ENCODE measurements at regions not wholly inside any gene's neighbourhood (a gene's known extent, or its start where the extent isn't known, plus 50 kb on each side); places are given as distances from the start of the nearest gene placed in this dataset.
"Not testable (repeated sequence)": the region's sequence is repeated elsewhere in the genome, so short reads cannot be mapped to it uniquely, and the experiment has no call there.

- DNase-seq (ENCODE audit: low read depth), result no peak
Observed at GRCh38 chr6:140264431-140264830, 890.0 kb upstream of the CITED2 start.

DNA sequence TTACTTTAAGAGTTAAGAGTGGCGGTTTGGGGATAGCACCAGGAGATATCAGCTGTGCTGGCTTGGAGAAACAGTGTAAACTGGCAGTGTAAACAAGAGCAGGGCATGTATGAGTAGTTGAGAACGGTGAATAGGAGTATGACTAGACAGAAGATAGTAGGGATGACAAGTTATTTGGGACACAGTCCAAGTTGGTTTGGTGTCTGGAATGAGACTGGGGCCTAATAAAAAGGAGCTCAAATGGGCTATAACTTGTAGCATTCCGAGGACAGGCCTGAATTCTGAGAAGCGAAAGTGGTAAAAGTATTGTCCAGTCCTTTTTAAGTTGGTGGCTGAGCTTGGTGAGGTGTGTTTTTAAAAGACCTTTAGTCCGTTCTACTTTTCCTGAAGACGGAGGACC, 883.9 kb upstream of the CITED2 start:
- not testable (repeated sequence) for DNase-seq (ENCODE audit: low read depth)

GRCh38 chr6:140256248-140256647, 881.8 kb upstream of the CITED2 start:
- DNase-seq (ENCODE audit: low read depth), result no peak

- no peak for DNase-seq (ENCODE audit: low read depth)
Observed at GRCh38 chr6:140253096-140253495, 878.6 kb upstream of the CITED2 start.

GRCh38 chr6:140252099-140252498, 877.7 kb upstream of the CITED2 start:
- DNase-seq (ENCODE audit: low read depth), result no peak

DNA sequence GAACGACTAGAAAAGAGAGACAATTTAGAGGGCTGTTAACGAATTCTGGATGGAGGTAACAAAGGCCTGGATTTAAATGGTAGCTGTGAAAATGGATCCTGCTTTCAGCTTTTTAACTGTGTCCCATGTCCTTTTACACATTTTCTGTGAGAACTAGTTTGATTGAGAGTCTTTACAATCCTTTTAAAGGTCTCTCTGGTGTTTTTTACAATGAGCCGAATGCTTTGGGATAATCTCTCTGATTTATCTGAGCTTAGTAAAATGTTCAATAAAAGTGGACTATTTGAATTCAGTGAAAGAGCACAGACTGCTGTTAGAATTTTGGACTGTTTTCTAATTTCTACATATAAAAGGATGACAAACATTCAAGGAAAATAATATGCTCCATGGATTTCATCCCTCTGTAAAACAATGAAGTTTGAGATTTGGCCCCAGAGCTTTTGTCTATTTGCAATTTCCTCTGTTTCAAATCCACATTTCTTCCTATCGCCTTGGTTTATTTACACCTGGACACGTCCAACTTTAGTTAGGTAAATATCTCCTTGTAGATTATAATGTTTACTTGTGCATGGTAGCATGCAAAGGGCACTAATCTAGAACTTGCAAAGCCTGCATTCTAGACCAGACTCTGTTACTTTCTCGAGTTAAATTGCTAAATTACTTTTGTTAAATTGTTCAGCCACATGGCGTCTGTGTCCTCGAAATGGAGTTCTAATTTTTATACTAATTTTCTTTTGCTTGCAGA, 871.0 kb upstream of the CITED2 start:
- DNase-seq (ENCODE audit: low read depth), result no peak

DNA sequence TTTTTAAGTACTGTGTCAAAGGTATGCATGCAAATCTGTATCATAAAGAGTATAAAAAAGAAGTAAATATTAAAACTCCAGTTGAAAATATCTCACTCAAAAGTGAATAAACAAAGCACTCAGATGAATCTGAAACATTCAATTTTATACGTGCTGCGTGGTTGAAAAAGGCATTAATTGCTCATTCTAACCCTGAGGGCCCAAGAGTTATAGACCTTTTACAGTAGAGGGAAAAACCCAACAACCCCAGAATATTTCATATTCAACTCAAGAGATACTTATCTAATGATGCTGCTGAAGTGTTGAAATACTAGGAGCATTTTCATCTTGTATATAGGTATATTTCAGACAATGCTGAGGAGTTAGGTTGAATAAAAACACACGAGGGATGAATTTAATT, 862.8 kb upstream of the CITED2 start:
- no peak for DNase-seq (ENCODE audit: low read depth)

- no peak for DNase-seq (ENCODE audit: low read depth)
Observed at GRCh38 chr6:140236732-140237131, 862.3 kb upstream of the CITED2 start.

DNA sequence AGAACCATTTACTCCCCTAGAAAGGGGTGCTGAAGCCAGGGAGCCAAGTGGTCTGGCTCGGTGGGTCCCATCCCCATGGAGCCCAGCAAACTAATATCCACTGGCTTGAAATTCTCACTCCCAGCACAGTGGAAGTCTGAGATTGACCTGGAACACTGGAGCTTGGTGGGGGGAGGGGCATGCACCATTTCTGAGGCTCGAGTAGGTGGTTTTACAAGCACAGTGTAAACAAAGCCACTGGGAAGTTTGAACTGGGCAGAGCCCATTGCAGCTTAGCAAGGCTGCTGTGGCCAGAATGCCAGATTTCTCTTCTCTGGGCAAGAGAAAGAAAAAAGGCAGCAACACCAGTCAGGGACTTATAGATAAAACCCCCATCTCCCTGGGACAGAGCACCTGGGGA, 855.8 kb upstream of the CITED2 start:
- DNase-seq (ENCODE audit: low read depth), result no peak

- no peak for DNase-seq (ENCODE audit: low read depth)
Observed at GRCh38 chr6:140228491-140228890, 854.0 kb upstream of the CITED2 start.

GRCh38 chr6:140226637-140227036, 852.2 kb upstream of the CITED2 start:
- no peak for DNase-seq (ENCODE audit: low read depth)

DNA sequence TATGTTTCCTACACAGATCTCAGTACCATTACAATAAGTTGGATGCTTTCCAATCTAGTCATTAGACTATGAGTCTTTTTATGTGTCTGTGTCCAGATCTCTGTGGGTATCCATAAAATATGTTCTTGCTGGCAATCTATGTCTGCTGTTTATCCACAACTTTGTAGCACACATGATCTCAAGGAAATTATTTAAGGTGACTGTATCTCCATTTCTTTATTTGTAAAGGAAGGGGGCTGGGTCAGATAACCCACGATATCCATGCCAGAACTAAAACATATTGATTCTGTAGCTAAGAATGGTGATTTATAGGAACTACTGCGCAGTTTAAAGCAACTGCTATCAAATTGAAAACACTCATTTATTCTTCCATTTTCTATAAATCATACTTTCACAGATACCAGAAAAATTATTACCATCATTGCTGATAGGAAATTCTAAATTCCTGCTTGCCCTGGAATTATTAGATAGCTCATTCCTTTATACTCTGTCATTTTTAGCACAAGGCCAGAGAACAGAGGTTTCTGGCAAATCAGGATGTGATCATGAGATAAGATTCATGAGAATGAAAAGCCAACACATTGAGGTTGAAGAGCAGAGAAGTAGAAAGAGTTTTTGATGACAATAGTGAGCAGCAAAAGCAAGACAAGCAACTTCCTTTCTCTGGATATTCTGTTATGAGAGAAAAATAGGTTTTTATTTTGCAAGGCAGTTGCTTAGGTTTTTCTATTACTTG, 851.4 kb upstream of the CITED2 start:
- DNase-seq (ENCODE audit: low read depth), result no peak

GRCh38 chr6:140217283-140217682, 842.8 kb upstream of the CITED2 start:
- no peak for DNase-seq (ENCODE audit: low read depth)

GRCh38 chr6:140209775-140210174, 835.3 kb upstream of the CITED2 start:
- DNase-seq (ENCODE audit: low read depth), result no peak

- DNase-seq (ENCODE audit: low read depth), result no peak
Observed at GRCh38 chr6:140208286-140208685, 833.8 kb upstream of the CITED2 start.

- DNase-seq (ENCODE audit: low read depth), result no peak
Observed at GRCh38 chr6:140205795-140206593, 831.5 kb upstream of the CITED2 start.

DNA sequence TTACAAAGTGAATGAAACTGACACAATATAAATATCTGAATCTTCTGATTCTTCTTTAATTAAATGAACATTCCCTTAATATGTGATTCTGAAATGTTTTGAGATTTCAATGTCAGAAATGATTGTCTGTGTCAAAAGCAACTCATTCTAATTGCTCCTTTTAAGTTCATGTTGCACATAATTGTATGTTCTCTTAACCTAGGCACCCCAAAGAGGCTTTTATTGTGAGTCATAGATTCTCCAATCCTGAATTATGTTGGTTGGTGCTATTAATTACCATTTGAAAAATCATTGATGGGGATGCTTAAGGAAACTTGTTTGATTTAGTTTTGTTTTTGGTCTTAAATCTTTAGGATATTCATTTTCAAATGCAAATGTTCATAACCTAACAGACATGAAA, 829.7 kb upstream of the CITED2 start:
- DNase-seq (ENCODE audit: low read depth), result no peak

- DNase-seq (ENCODE audit: low read depth), result no peak
Observed at GRCh38 chr6:140203661-140204147, 829.3 kb upstream of the CITED2 start.

GRCh38 chr6:140202964-140203515, 828.6 kb upstream of the CITED2 start:
- no peak for DNase-seq (ENCODE audit: low read depth)

GRCh38 chr6:140201787-140202458, 827.5 kb upstream of the CITED2 start:
- no peak for DNase-seq (ENCODE audit: low read depth)

- DNase-seq (ENCODE audit: low read depth), result no peak
Observed at GRCh38 chr6:140193269-140193668, 818.8 kb upstream of the CITED2 start.

DNA sequence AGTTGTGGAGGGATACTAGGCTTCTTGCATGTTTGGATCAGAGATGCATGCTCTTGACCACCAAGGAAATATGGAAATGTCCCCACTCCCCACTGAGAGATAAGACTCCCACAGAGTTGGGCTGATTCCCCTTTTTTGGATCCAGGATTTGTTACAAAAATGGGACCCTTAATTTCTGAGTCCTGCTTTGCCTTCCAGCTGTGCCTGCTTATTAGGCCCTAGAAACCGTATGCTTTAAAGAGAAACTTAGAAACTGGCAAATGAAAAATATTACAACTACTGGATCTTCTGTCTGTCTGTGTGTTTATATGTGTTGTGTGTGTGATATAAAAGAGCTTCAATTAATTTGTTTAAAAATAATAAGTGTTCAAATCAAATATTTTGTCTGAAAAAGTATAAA, 817.6 kb upstream of the CITED2 start:
- no peak for DNase-seq (ENCODE audit: low read depth)
